H1 (cell line): ENCODE measurements at regions not wholly inside any gene's neighbourhood (a gene's known extent, or its start where the extent isn't known, plus 50 kb on each side); places are given as distances from the start of the nearest gene placed in this dataset.
A peak's percentile ranks its signal among the peaks of the same experiment; 100 is the strongest.

Experiments used
- CTCF ChIA-PET: fragments of 300-600 bp; sonication (Branson Sonifier 250); formaldehyde crosslinking; loops from one replicate; lab custom pipeline; 2021; ENCODE audit not compliant: partially characterized antibody; lab: Charles Lee
- POLR2A ChIA-PET: fragments of 300-600 bp; sonication (Branson Sonifier 250); formaldehyde crosslinking; loops from one replicate; lab custom pipeline; 2021; ENCODE audit warnings: inconsistent platforms; ENCODE audit not compliant: partially characterized antibody; lab: Charles Lee
- DNase-seq, 2 experiments: peaks; one replicate each; pipeline versions ENCODE4 v3.0.0 to v3.0.0-alpha.2; 2010 to 2022; ENCODE audit warnings: low spot score in 2 of 2, low read depth in 1 of 2, mixed read lengths in 1 of 2
- FAIRE-seq: peaks from 2 replicates; lab custom pipeline; 2011; peaks lifted over from hg19 to GRCh38; lab: Jason Lieb, UNC
- H2AFZ ChIP-seq: 2 replicates; pipeline ENCODE4 v1.8.1; 2012; ENCODE audit warnings: low read length, inconsistent platforms
- H2AK5ac ChIP-seq: 2 replicates; pipeline ENCODE4 v1.6.1; 2013; ENCODE audit warnings: low read depth, low read length
- H2BK120ac ChIP-seq: replicated peaks from 2 replicates; pipeline ENCODE3; 2013; ENCODE audit warnings: low read depth, low read length, inconsistent platforms
- H2BK12ac ChIP-seq: 2 replicates; pipeline ENCODE4 v1.6.1; 2013; ENCODE audit warnings: low read depth, low read length
- H2BK15ac ChIP-seq: 2 replicates; pipeline ENCODE4 v1.6.1; 2013; ENCODE audit warnings: low read length
- H2BK20ac ChIP-seq: 2 replicates; pipeline ENCODE4 v1.6.1; 2013; ENCODE audit warnings: low read length
- H2BK5ac ChIP-seq: 2 replicates; pipeline ENCODE4 v1.6.1; 2013; ENCODE audit warnings: low read depth, low read length
- H3K14ac ChIP-seq: 2 replicates; pipeline ENCODE4 v1.6.1; 2013; ENCODE audit warnings: inconsistent platforms; ENCODE audit not compliant: insufficient read length
- H3K18ac ChIP-seq: 2 replicates; pipeline ENCODE4 v1.6.1; 2013; ENCODE audit warnings: low read length; ENCODE audit errors: extremely low read depth
- H3K23ac ChIP-seq: 2 replicates; pipeline ENCODE4 v1.6.1; 2013; ENCODE audit warnings: inconsistent platforms; ENCODE audit not compliant: insufficient read length
- H3K23me2 ChIP-seq: 2 replicates; pipeline ENCODE4 v1.6.1; 2013; ENCODE audit warnings: low read depth, low read length
- H3K27ac ChIP-seq: 2 replicates; pipeline ENCODE4 v1.6.1; 2011; ENCODE audit warnings: low read depth, low read length, inconsistent platforms
- H3K27me3 ChIP-seq, 4 experiments: replicated peaks in 1 of 4; 1 replicate in 1 of 4; 2 replicates in 3 of 4; pipeline versions ENCODE4 v1.6.1 to v1.8.1; 2011 to 2013; ENCODE audit warnings: low read length in 3 of 4, mild to moderate bottlenecking in 3 of 4, inconsistent platforms in 2 of 4, mixed read lengths in 2 of 4, moderate library complexity in 1 of 4; ENCODE audit not compliant: control insufficient read depth in 3 of 4, insufficient read depth in 3 of 4; ENCODE audit errors: extremely low read depth in 1 of 4
- H3K36me3 ChIP-seq, 4 experiments: 2 replicates each; pipeline versions ENCODE4 v1.6.1 to v1.8.1; 2011 to 2013; ENCODE audit warnings: mild to moderate bottlenecking in 4 of 4, low read length in 3 of 4, moderate library complexity in 2 of 4, control low read depth in 1 of 4, inconsistent platforms in 1 of 4; ENCODE audit not compliant: insufficient read depth in 4 of 4, control insufficient read depth in 2 of 4
- H3K4ac ChIP-seq: replicated peaks from 2 replicates; pipeline ENCODE3; 2013; ENCODE audit warnings: low read length, low read depth, mixed read lengths, inconsistent platforms; ENCODE audit not compliant: insufficient read length
- H3K4me1 ChIP-seq, 4 experiments: replicated peaks in 1 of 4; 1 replicate in 1 of 4; 2 replicates in 3 of 4; pipeline versions ENCODE4 v1.6.1 to v1.8.1; 2011 to 2013; ENCODE audit warnings: low read length in 3 of 4, inconsistent platforms in 2 of 4, mixed read lengths in 1 of 4; ENCODE audit not compliant: insufficient read depth in 4 of 4, control insufficient read depth in 3 of 4
- H3K4me2 ChIP-seq, 2 experiments: 2 replicates each; pipeline versions ENCODE4 v1.6.1 to v1.8.1; 2011 to 2013; ENCODE audit warnings: low read depth in 2 of 2, low read length in 2 of 2, control low read depth in 1 of 2, inconsistent platforms in 1 of 2, mild to moderate bottlenecking in 1 of 2; ENCODE audit not compliant: insufficient read depth in 1 of 2
- H3K4me3 ChIP-seq, 4 experiments: fragments of 200-600, 300-600 bp in 1 of 4; sonication (generic), shearing (Covaris generic), sonication (Bioruptor Twin) in 1 of 4; 2 replicates each; pipeline versions ENCODE4 v1.5.1 to v1.8.1; 2011 to 2016; ENCODE audit warnings: low read length in 4 of 4, low read depth in 3 of 4, control low read depth in 2 of 4, inconsistent platforms in 2 of 4, mild to moderate bottlenecking in 2 of 4, mixed read lengths in 1 of 4, moderate library complexity in 1 of 4; ENCODE audit not compliant: insufficient read depth in 2 of 4; ENCODE audit errors: extremely low read depth in 1 of 4
- H3K56ac ChIP-seq: replicated peaks from 2 replicates; pipeline ENCODE3; 2013; ENCODE audit warnings: low read depth, mild to moderate bottlenecking, mixed read lengths, low read length, inconsistent platforms; ENCODE audit not compliant: insufficient read length
- H3K79me1 ChIP-seq: 2 replicates; pipeline ENCODE4 v1.6.1; 2013; ENCODE audit warnings: low read depth, low read length, control low read depth
- H3K79me2 ChIP-seq, 2 experiments: 2 replicates each; pipeline versions ENCODE4 v1.6.1 to v1.8.1; 2012 to 2013; ENCODE audit warnings: low read length in 2 of 2, mild to moderate bottlenecking in 2 of 2, inconsistent platforms in 1 of 2; ENCODE audit not compliant: insufficient read depth in 2 of 2, control insufficient read depth in 1 of 2
- H3K9ac ChIP-seq, 4 experiments: replicated peaks in 1 of 4; 1 replicate in 1 of 4; 2 replicates in 3 of 4; pipeline versions ENCODE4 v1.6.1 to v1.8.1; 2011 to 2013; ENCODE audit warnings: low read depth in 3 of 4, low read length in 3 of 4, control low read depth in 2 of 4, mild to moderate bottlenecking in 2 of 4, moderate library complexity in 2 of 4, inconsistent platforms in 1 of 4; ENCODE audit errors: extremely low read depth in 1 of 4
- H3K9me3 ChIP-seq, 2 experiments: 2 replicates each; pipeline versions ENCODE4 v1.6.1 to v1.8.1; 2012 to 2013; ENCODE audit warnings: mild to moderate bottlenecking in 2 of 2, moderate library complexity in 2 of 2, control low read depth in 1 of 2, inconsistent platforms in 1 of 2, low read depth in 1 of 2, low read length in 1 of 2, mixed read lengths in 1 of 2; ENCODE audit not compliant: insufficient read depth in 2 of 2
- H4K20me1 ChIP-seq, 2 experiments: replicated peaks in 1 of 2; 2 replicates each; pipeline versions ENCODE3 to v1.8.1; 2011 to 2013; ENCODE audit warnings: inconsistent platforms in 2 of 2, low read length in 2 of 2, mild to moderate bottlenecking in 1 of 2; ENCODE audit not compliant: insufficient read depth in 2 of 2, control insufficient read depth in 1 of 2
- H4K5ac ChIP-seq: 2 replicates; pipeline ENCODE4 v1.6.1; 2013; ENCODE audit warnings: low read length, low read depth, mixed read lengths, inconsistent platforms; ENCODE audit not compliant: insufficient read length
- H4K8ac ChIP-seq: 2 replicates; pipeline ENCODE4 v1.8.0; 2013; ENCODE audit warnings: mild to moderate bottlenecking, moderate library complexity, low read length, inconsistent platforms; ENCODE audit not compliant: insufficient read depth; ENCODE audit errors: extremely low read depth
- H4K91ac ChIP-seq: replicated peaks from 2 replicates; pipeline ENCODE3; 2013; ENCODE audit warnings: low read length, mixed read lengths, inconsistent platforms; ENCODE audit not compliant: insufficient read length
- EP300 ChIP-seq, 2 experiments: IDR thresholded peaks; 1 replicate in 1 of 2; 2 replicates in 1 of 2; pipeline ENCODE4 v1.6.1; 2011 to 2012; ENCODE audit warnings: low read depth in 2 of 2, low read length in 2 of 2, mild to moderate bottlenecking in 2 of 2, borderline replicate concordance in 1 of 2, inconsistent platforms in 1 of 2, moderate library complexity in 1 of 2
- WGBS, 2 experiments: shearing (Covaris generic) in 1 of 2; methylation state at CpG; one replicate each; pipeline versions ENCODE4 v1.1.6 to v1.1.7; 2013 to 2015; ENCODE audit warnings: low lambda C conversion rate in 2 of 2, mixed read lengths in 2 of 2, inconsistent platforms in 1 of 2, low coverage in 1 of 2, missing lambda C conversion rate in 1 of 2; ENCODE audit not compliant: insufficient replicate concordance in 2 of 2, insufficient coverage in 1 of 2, insufficient read length in 1 of 2; ENCODE audit errors: extremely low coverage in 1 of 2, missing lambda C conversion rate in 1 of 2; 5-methylcytosine and 5-hydroxymethylcytosine counted together

- WGBS, 2 experiments: 78% methylated on average over 5 of the region's 5 CpGs; no CpG with 5 or more reads in 1 of the 2 experiments
- peak overlapping the region; percentile 97 for H4K5ac ChIP-seq
- peak overlapping the region; percentile 96 for H3K18ac ChIP-seq
- H2AK5ac ChIP-seq: peak overlapping the region; percentile 7; the same call in 1 of the 2 replicates
- no peak overlapping the region for H3K23ac ChIP-seq
- H4K20me1 ChIP-seq: no peaks in the 10 kb centered on the region
- peaks cover 2% of the 10 kb centered on the region; the same call in 1 of the 2 replicates for H3K23me2 ChIP-seq
- no peak overlapping the region for H2BK120ac ChIP-seq
- DNase-seq: no peak
- H3K79me1 ChIP-seq: no peaks in the 10 kb centered on the region
- peaks cover 4 to 9% (median 5%) of the 10 kb centered on the region in 4 experiments for H3K4me1 ChIP-seq
- peak overlapping the region in 3 of 4 experiments; percentile 84 to 88 (median 85); a peak in 4 of 7 replicates for H3K9ac ChIP-seq
- H2BK5ac ChIP-seq: no peak overlapping the region; the same call in 1 of the 2 replicates
- no peak for FAIRE-seq
- H3K4me2 ChIP-seq: peak overlapping the region; percentile 85 to 91; a peak in 3 of 4 replicates
- no peaks in the 10 kb centered on the region for H3K79me2 ChIP-seq
- H3K4me3 ChIP-seq: peak overlapping the region; percentile 71 to 83 (median 75); a peak in 7 of 8 replicates
- peaks cover 0 to 2% (median 0%) of the 10 kb centered on the region in 4 experiments; a peak in 1 of 7 replicates for H3K27me3 ChIP-seq
- H2BK12ac ChIP-seq: peak overlapping the region; percentile 91; the same call in 1 of the 2 replicates
- H4K8ac ChIP-seq: peak overlapping the region; percentile 93
- no peak overlapping the region for H3K4ac ChIP-seq
- peak overlapping the region; percentile 90 for H3K27ac ChIP-seq
- TF ChIP-seq EP300 (IDR thresholded peaks at IDR 0.05; ENCODE audit: borderline replicate concordance in 1 of 2, low read depth in 2 of 2, low read length in 2 of 2): no peak
- TF ChIP-seq, all 59 proteins: peak for 0
- no peak overlapping the region for H3K56ac ChIP-seq
- H3K36me3 ChIP-seq: no peaks in the 10 kb centered on the region
- no peak overlapping the region for H2BK15ac ChIP-seq
- POLR2A ChIA-PET: interaction anchor here (0.7 to 3.8 kb wide), 10 partner anchors 9 to 98 kb away, joined by 3 to 26 read pairs (median 4); partner anchors contain the start of gene INSIG2
- CTCF ChIA-PET: interaction anchor here (0.7 to 2.0 kb wide), 4 partner anchors 15 to 154 kb away, joined by 4 to 10 read pairs (median 5); no protein-coding TSS in a partner anchor
- H4K91ac ChIP-seq: peak overlapping the region; percentile 50
- no peaks in the 10 kb centered on the region for H3K9me3 ChIP-seq
- no peak overlapping the region for H2BK20ac ChIP-seq
- H2AFZ ChIP-seq: peak overlapping the region; percentile 90; the same call in 1 of the 2 replicates
- H3K14ac ChIP-seq: no peak overlapping the region
Observed at GRCh38 chr2:118186858-118187254, 98.6 kb downstream of the INSIG2 start.
